MCF 10A (cell line): ENCODE measurements at regions not wholly inside any gene's neighbourhood (a gene's known extent, or its start where the extent isn't known, plus 50 kb on each side); places are given as distances from the start of the nearest gene placed in this dataset.
"Not testable (repeated sequence)": the region's sequence is repeated elsewhere in the genome, so short reads cannot be mapped to it uniquely, and the experiment has no call there.

Source experiments
- BruUV-seq: library from RNA; stranded (reverse); fragments of 400-500 nt; replicated peaks from 2 replicates; lab custom pipeline; 2021; lab: Mats Ljungman, UMichigan
- CTCF ChIA-PET: fragments of 300-600 bp; sonication (Branson Sonifier 250); formaldehyde crosslinking; extraction: SDS; loops from one replicate; lab custom pipeline; 2021; ENCODE audit warnings: antibody characterized with exemption, inconsistent platforms; lab: Yijun Ruan, JAX
- POLR2A ChIA-PET: fragments of 300-600, 350-650 bp; sonication (Branson Sonifier 250); formaldehyde crosslinking; extraction: SDS; loops from one replicate; lab custom pipeline; 2020; ENCODE audit warnings: antibody characterized with exemption, inconsistent platforms; lab: Yijun Ruan, JAX
- DNase-seq: peaks from one replicate; pipeline ENCODE4 v3.0.0-alpha.2; 2018; ENCODE audit not compliant: unreplicated experiment
- H3K27ac Mint-ChIP-seq: one replicate; pipeline ENCODE4 v1.8.0; 2022; ENCODE audit warnings: mild to moderate bottlenecking, low read depth, mixed read lengths; ENCODE audit not compliant: unreplicated experiment
- H3K27me3 Mint-ChIP-seq: one replicate; pipeline ENCODE4 v1.8.0; 2022; ENCODE audit warnings: mixed read lengths; ENCODE audit not compliant: insufficient read depth, unreplicated experiment
- H3K36me3 Mint-ChIP-seq: one replicate; pipeline ENCODE4 v1.8.0; 2022; ENCODE audit warnings: mild to moderate bottlenecking, moderate library complexity, mixed read lengths; ENCODE audit not compliant: insufficient read depth, unreplicated experiment
- H3K4me1 Mint-ChIP-seq: one replicate; pipeline ENCODE4 v1.8.0; 2022; ENCODE audit warnings: mixed read lengths; ENCODE audit not compliant: insufficient read depth, unreplicated experiment
- H3K4me3 Mint-ChIP-seq: one replicate; pipeline ENCODE4 v1.8.0; 2022; ENCODE audit warnings: mild to moderate bottlenecking, moderate library complexity, mixed read lengths; ENCODE audit not compliant: unreplicated experiment
- H3K9me3 Mint-ChIP-seq: one replicate; pipeline ENCODE4 v1.8.0; 2022; ENCODE audit warnings: mixed read lengths; ENCODE audit not compliant: unreplicated experiment
- intact Hi-C: fragments of 100-400 bp; cut with micrococcal nuclease; formaldehyde crosslinking; loops from 2 replicates; pipeline ENCODE4 v1.14.1; 2022
- TF ChIP-seq, protein P1 (sequence below): fragments of 200-600 bp; IDR thresholded peaks from one replicate; pipeline ENCODE4 v1.8.0; 2022; ENCODE audit warnings: antibody characterized with exemption, mild to moderate bottlenecking; ENCODE audit not compliant: unreplicated experiment

DNA sequence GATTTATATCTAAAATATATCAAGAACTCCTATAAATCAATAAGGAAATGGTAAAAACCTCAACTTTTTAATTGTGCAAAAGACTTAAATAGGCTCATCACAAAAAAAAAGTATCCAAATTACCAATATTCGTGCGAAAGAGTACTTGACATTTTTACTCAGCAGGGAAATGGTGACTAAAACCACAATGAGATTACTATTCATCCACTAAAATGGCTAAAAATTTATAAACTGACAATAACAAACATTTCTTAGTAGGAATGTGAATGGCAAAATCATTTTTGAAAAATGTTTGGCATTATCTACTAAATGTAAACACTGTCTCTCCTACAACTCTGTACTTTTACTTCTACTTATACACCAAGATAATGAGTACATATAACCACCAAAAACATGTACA is 184.8 kb upstream of the RND3 start:
- no peak overlapping the region for H3K4me3 Mint-ChIP-seq

DNA sequence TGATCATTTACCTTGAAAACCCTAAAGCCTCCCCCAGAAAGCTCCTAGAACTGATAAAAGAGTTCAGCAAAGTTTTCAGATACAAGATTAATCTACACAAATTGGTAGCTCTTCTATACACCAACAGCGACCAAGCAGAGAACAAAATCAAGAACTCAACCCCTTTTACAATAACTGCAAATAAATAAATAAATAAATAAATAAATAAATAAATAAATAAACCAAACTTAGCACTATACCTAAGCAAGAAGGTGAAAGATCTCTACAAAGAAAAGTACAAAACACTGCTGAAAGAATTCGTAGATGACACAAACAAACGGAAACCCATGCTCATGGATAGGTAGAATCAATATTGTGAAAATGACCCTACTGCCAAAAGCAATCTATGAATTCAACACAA is 182.0 kb upstream of the RND3 start:
- no TSS peak for BruUV-seq
- intact Hi-C loops: no loop called here
- DNase-seq: no peak
- no peaks in the 10 kb centered on the region for H3K36me3 Mint-ChIP-seq
- H3K9me3 Mint-ChIP-seq: no peaks in the 10 kb centered on the region
- ChIA-PET CTCF (no interaction called here), POLR2A (no interaction called here)
- TF ChIP-seq, protein P1, sequence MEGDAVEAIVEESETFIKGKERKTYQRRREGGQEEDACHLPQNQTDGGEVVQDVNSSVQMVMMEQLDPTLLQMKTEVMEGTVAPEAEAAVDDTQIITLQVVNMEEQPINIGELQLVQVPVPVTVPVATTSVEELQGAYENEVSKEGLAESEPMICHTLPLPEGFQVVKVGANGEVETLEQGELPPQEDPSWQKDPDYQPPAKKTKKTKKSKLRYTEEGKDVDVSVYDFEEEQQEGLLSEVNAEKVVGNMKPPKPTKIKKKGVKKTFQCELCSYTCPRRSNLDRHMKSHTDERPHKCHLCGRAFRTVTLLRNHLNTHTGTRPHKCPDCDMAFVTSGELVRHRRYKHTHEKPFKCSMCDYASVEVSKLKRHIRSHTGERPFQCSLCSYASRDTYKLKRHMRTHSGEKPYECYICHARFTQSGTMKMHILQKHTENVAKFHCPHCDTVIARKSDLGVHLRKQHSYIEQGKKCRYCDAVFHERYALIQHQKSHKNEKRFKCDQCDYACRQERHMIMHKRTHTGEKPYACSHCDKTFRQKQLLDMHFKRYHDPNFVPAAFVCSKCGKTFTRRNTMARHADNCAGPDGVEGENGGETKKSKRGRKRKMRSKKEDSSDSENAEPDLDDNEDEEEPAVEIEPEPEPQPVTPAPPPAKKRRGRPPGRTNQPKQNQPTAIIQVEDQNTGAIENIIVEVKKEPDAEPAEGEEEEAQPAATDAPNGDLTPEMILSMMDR: no peak
- H3K27ac Mint-ChIP-seq: no peak overlapping the region
- H3K4me3 Mint-ChIP-seq: no peak overlapping the region
- no peaks in the 10 kb centered on the region for H3K27me3 Mint-ChIP-seq
- no peaks in the 10 kb centered on the region for H3K4me1 Mint-ChIP-seq

More for the DNA sequence above, 184.8 kb upstream of the RND3 start:
- DNase-seq: no peak
- POLR2A ChIA-PET: no interaction called here
- H3K27ac Mint-ChIP-seq: no peak overlapping the region
- no peaks in the 10 kb centered on the region for H3K27me3 Mint-ChIP-seq
- CTCF ChIA-PET: no interaction called here
- intact Hi-C loops: no loop called here
- no peaks in the 10 kb centered on the region for H3K4me1 Mint-ChIP-seq
- H3K9me3 Mint-ChIP-seq: no peaks in the 10 kb centered on the region
- BruUV-seq: no TSS peak
- TF ChIP-seq, protein P1: no peak
- H3K36me3 Mint-ChIP-seq: no peaks in the 10 kb centered on the region

DNA sequence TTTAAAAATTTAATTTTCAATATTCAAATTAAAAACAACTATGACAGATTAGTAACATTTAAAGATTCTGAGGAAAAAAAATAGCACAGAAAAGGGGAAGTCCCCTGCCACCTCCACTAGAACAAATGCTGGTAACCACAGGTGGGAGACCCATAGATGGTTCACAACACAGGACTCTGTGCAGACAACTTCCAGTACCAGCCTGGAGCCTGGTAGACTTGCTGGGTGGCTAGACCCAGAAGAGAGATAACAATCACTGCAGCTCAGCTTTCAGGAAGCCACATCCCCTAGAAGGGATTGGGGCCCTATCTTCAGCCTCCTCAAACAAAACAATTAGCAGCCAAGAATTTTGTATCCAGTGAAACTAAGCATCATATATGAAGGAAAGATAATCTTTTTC is 179.6 kb upstream of the RND3 start:
- H3K9me3 Mint-ChIP-seq, intact Hi-C loops, POLR2A ChIA-PET, H3K4me3 Mint-ChIP-seq, H3K4me1 Mint-ChIP-seq, H3K36me3 Mint-ChIP-seq, DNase-seq, H3K27me3 Mint-ChIP-seq, H3K27ac Mint-ChIP-seq, BruUV-seq: not testable (repeated sequence)
- CTCF ChIA-PET: interaction anchor here (0.6 kb wide), 1 partner anchor 320 kb away, joined by 3 read pairs; no protein-coding TSS in a partner anchor

DNA sequence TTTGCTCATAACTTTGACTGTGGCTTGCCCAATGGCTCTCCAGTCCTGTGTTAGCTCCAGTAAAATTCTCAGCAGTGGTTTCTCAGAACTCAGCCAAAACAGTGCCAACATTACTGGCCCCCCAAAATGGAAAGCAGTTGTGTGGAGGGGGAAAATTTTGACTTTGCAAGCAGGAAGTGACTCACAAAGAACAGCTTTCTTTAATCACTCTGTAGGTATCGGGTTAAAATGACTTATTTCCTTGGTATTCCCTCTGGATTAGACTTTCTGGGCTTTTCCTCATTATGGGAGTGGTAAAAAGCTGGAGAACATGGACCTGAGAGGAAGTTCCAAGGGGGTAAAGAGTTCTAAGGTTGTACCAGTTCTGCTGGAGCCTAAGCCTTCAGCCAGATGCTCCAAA is 175.7 kb upstream of the RND3 start:
- peak overlapping the region; percentile 75 for H3K27ac Mint-ChIP-seq
- BruUV-seq: no TSS peak
- H3K27me3 Mint-ChIP-seq: no peaks in the 10 kb centered on the region
- no peak overlapping the region for H3K4me3 Mint-ChIP-seq
- intact Hi-C loops: no loop called here
- no peaks in the 10 kb centered on the region for H3K36me3 Mint-ChIP-seq
- no peaks in the 10 kb centered on the region for H3K4me1 Mint-ChIP-seq
- H3K9me3 Mint-ChIP-seq: peaks cover 7% of the 10 kb centered on the region
- ChIA-PET CTCF (no interaction called here), POLR2A (no interaction called here)
- TF ChIP-seq, protein P1: no peak
- peak; percentile 33 for DNase-seq

DNA sequence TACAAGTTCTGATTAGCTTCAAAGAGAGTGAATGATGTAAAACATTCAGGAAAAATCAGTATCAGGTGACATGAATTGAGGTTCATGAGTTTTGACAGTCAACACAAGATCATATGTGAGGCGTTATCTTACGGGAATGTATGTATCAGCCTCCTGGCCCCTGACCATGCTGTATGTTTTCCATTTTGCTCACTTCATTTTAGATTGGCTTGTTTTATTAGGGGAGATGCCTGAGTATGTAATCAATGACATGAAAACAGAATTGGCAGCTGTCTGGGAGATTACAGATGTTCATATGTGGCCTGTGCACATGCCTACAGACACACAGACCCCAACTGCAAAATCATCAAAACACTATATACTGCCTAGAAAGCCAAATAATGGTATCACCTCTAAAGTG is 168.5 kb upstream of the RND3 start:
- Mint-ChIP-seq H3K4me1 (no peaks in the 10 kb centered on the region), H3K27ac (no peak overlapping the region), H3K27me3 (no peaks in the 10 kb centered on the region), H3K4me3 (no peak overlapping the region), H3K9me3 (peaks cover 12% of the 10 kb centered on the region), H3K36me3 (no peaks in the 10 kb centered on the region)
- DNase-seq: no peak
- CTCF ChIA-PET: no interaction called here
- no TSS peak for BruUV-seq
- POLR2A ChIA-PET: no interaction called here
- TF ChIP-seq, protein P1: no peak
- intact Hi-C loops: no loop called here
